ENCODE measurements at regions not wholly inside any gene's neighbourhood (a gene's known extent, or its start where the extent isn't known, plus 50 kb on each side); places are given as distances from the start of the nearest gene placed in this dataset.
"Not testable (repeated sequence)": the region's sequence is repeated elsewhere in the genome, so short reads cannot be mapped to it uniquely, and the experiment has no call there.

- DNase-seq = no peak
Observed at GRCh38 chr6:55064711-55065420, 109.4 kb upstream of the HCRTR2 start.

- peak; percentile 70 for DNase-seq
Observed at GRCh38 chr6:55069132-55069781, 105.1 kb upstream of the HCRTR2 start.

DNA sequence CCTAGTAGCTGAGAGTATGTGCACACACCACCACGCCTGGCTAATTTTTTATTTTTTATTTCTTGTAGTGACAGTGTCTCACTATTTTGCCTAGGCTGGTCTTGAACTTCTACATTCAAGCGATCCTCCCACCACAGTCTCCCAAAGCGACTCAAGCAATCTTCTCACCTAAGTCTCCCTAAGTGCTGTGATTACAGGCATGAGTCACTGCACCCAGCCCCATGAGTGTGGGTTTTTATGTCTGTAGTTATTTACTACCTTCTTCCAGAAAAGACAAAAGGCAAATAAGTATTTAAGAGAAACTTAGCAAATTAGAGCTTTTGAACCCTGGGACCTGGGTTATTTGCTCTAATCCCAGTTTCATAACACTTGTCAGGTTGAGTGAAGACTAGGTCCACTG is 92.3 kb upstream of the HCRTR2 start:
- DNase-seq = no peak

DNA sequence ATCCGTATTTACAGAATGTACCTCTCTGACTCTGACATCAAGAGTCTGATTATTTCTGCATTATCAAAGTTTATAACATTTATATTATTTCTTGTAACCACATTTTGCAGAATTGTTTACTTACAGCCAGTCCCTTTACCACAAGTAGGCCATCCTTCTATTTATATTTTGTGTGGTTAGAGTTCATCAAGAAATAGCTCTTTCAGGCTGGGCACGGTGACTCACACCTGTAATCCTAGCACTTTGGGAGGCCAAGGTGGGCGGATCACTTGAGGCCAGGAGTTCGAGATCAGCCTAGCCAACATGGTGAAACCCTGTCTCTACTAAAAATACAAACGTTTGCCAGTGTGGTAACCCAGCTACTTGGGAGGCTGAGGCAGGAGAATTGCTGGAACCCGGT is 86.3 kb upstream of the HCRTR2 start:
- DNase-seq = not testable (repeated sequence)

DNA sequence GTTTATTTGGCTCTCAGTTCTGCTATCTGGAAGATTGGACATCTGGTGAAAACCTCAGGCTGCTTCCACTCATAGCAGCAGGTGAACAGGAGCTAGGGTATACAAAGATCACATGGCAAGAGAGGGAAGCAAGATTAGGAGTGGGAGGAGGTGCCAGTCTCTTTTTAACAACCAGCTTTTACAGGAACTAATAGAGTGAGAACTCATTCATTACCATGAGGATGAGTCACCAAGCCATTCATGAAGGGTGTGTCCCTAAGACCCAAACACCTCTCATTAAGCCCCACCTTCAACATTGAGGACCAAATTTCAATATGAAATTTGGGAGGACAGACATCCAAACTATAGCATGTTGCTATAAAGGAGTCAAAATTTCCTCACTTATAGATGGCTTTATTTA is 85.4 kb upstream of the HCRTR2 start:
- DNase-seq = no peak

DNA sequence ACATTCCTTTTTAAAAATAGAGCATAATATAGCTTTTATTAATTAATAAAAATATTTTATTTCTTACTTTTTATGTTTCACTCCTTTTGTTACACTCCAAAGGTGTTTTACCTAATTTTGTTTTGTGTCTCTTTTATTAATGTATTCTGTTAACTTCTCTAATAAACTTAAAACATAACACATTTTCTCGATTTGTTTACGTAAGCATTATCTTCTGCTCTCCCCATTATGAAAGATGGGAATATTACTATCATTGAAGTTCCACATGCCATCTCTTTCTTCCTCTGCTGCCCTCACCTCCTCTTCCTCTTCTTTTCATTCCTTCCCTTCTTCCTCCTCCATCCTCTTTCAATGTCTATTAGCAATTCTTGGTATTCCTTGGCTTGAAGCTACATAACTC is 85.0 kb upstream of the HCRTR2 start:
- DNase-seq = no peak

DNA sequence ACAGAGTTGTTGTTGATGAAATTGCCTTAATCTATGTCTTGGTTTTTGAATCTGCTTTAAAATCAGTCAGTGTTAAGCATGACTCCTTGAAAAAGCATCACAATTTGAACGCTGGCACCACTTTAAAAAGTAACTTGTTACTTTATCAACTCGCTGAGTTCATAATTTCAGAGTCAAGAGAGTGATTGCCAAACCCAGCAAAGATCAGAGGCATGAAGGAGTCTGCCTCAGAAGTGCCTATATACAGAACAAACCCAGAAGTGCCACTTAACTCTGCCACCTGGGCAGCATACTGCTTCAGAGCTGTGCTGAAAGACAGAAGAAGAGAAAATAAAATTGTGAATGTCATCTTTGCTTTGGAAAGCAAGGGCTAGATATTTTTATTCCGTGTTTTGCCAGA is 73.6 kb upstream of the HCRTR2 start:
- no peak for DNase-seq

DNA sequence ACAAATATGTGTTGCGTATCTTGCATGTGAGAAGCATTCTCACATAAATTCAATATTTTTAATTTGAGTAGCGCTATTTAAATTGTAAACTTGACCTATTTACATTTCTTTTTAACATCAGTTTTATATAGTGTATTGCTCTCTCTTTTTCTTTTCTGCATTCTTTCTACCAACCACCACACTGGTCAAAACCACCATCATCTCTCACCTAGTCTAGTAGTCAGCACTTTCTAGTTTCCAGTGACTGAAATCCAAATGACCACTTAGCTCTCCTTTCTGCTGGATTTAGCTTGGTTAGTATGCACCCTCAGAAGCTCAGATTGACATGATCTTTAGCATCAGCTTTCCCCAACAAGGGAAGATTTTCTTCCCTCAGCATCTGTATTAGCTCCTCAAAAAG is 73.2 kb upstream of the HCRTR2 start:
- DNase-seq = no peak

DNA sequence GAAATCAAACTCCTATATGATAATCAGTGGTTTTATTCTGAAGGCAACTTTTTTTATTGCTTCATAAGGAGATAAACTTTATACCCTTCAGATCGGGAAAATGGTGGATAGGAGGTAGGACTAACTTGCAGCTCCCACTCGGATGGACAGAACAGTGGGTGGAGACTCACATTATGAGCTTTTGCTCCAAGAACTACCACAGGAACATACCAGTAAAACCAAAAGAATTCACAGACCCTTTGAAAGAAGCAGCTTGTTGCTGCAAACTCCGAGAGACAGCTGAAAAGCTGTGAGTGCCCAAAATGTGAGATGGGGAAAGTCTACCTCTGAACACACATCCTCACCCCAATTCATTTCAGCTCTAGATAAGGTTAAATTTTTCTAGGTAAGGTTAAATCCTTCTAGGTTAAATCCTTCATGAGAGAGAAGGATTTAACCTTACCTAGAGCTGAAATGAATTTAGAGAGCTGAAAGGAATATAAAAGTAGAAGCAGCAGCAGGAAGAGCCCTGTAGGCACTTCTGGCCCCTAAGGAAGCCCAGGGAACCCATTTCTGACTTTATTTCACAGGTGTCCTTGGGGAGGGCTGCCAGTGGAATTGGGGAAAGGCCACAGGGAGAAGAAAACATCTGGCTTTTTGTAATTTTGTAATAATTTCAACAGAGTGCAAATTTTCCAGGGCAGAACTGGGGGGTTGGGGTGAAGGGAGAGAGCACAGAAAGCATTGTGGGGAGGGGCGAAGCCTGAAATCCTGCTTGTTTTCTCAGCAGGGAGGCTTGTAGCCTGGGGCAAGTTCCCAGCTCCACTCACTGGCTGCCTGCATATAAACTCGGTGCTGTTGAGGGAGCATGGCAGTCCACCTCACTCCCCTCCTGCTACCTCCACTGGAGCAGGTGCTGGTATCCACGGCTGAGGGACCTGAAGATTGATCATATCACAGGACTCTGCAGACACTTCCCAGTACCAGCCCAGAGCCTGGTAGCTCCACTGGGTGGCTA is 65.9 kb upstream of the HCRTR2 start:
- no peak for DNase-seq

DNA sequence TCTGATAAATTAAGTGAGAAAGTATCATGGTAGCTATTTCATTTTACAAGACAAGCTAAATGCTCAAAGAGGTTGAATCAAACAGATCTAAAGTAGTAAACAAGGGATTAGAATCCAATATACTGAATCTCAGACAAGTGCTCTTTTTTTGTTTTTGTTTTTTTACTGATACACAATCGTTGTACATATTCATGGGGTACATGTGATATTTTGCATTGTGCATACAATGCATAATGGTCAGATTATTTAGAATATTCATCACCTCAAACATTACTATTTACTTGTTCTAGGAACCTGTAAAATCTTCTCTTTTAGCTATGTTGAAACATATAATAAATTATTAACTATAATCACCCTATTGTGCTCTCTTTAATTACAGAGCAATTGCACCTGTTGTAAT is 57.0 kb upstream of the HCRTR2 start:
- no peak for DNase-seq

DNA sequence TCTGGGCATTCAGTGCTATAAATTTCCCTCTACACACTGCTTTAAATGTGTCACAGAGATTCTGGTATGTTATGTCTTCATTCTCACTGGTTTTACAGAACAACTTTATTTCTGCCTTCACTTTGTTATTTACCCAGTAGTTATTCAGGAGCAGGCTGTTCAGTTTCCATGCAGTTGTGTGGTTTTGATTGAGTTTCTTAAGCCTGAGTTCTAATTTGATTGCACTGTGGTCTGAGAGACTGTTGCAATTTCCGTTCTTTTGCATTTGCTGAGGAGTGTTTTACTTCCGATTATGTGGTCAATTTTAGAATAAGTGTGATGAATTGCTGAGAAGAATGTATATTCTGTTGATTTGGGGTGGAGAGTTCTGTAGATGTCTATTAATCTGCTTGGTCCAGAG is 50.1 kb upstream of the HCRTR2 start:
- not testable (repeated sequence) for DNase-seq
